Endothelial cell of umbilical vein (primary cell): ENCODE measurements at regions not wholly inside any gene's neighbourhood (a gene's known extent, or its start where the extent isn't known, plus 50 kb on each side); places are given as distances from the start of the nearest gene placed in this dataset.

ENCODE experiments used
- CTCF ChIP-seq, 2 donors: IDR thresholded peaks; 1 replicate in 1 of 2; 2 replicates in 1 of 2; pipeline ENCODE4 v1.5.1; 2011; ENCODE audit warnings: low read length in 2 of 2, mild to moderate bottlenecking in 2 of 2, moderate library complexity in 2 of 2, control low read depth in 1 of 2, inconsistent platforms in 1 of 2, low read depth in 1 of 2; ENCODE audit not compliant: insufficient read depth in 1 of 2; ENCODE audit errors: extremely low read depth in 1 of 2
- GATA2 ChIP-seq: IDR thresholded peaks from 2 replicates; pipeline ENCODE4 v1.7.0; 2011; ENCODE audit warnings: low read depth, mild to moderate bottlenecking, moderate library complexity, mixed read lengths, low read length; ENCODE audit not compliant: insufficient read length, insufficient read depth
- JUN ChIP-seq: IDR thresholded peaks from 2 replicates; pipeline ENCODE4 v1.6.1; 2011; ENCODE audit warnings: borderline replicate concordance, low read depth; ENCODE audit not compliant: insufficient read length, insufficient read depth
- MYC ChIP-seq: IDR thresholded peaks from one replicate; pipeline ENCODE4 v1.6.1; 2011; ENCODE audit warnings: mild to moderate bottlenecking, low read depth, low read length
- POLR2A ChIP-seq: IDR thresholded peaks from 2 replicates; pipeline ENCODE4 v1.6.1; 2012; ENCODE audit warnings: low read depth, mild to moderate bottlenecking, control low read depth, low read length
- POLR2AphosphoS5 ChIP-seq: IDR thresholded peaks from 2 replicates; pipeline ENCODE4 v1.6.1; 2012; ENCODE audit warnings: low read depth, mild to moderate bottlenecking, control low read depth, low read length, moderate library complexity; ENCODE audit not compliant: insufficient read depth
- TF ChIP-seq, protein P1 (sequence below): IDR thresholded peaks from 2 replicates; pipeline ENCODE4 v1.6.1; 2011; ENCODE audit not compliant: insufficient read depth, insufficient read length

- TF ChIP-seq POLR2AphosphoS5, result no peak
- no peak for TF ChIP-seq POLR2A
- no peak for TF ChIP-seq CTCF (IDR thresholded peaks at IDR 0.05; ENCODE audit: extremely low read depth in 1 of 2, insufficient read depth in 1 of 2, low read depth in 1 of 2, low read length in 2 of 2)
- TF ChIP-seq MYC, result no peak
- TF ChIP-seq, protein P1, sequence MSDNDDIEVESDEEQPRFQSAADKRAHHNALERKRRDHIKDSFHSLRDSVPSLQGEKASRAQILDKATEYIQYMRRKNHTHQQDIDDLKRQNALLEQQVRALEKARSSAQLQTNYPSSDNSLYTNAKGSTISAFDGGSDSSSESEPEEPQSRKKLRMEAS, result no peak
- no peak for TF ChIP-seq JUN
- TF ChIP-seq GATA2, result no peak
These were observed 76.2 kb upstream of the OPCML start for GRCh38 chr11:133608496-133608895.
